Naive thymus-derived CD4-positive, alpha-beta T cell (primary cell): ENCODE measurements at regions not wholly inside any gene's neighbourhood (a gene's known extent, or its start where the extent isn't known, plus 50 kb on each side); places are given as distances from the start of the nearest gene placed in this dataset.

Source experiments
- ATAC-seq: fragments of 150-1000 bp; cut with Tn5 transposase; 2 replicates; pipeline ENCODE4 v1.10.0; 2021; ENCODE audit warnings: mild to moderate bottlenecking, moderate library complexity
- CTCF ChIA-PET: fragments of 350-600 bp; sonication (Branson Sonifier 250); formaldehyde crosslinking; loops from one replicate; lab custom pipeline; 2021; ENCODE audit warnings: antibody characterized with exemption; lab: Charles Lee
- POLR2A ChIA-PET: fragments of 350-600 bp; sonication (Branson Sonifier 250); formaldehyde crosslinking; loops from one replicate; lab custom pipeline; 2021; ENCODE audit warnings: antibody characterized with exemption, inconsistent platforms; lab: Charles Lee
- DNase-seq, 9 donors: peaks; one replicate each; pipeline versions ENCODE4 v3.0.0 to v3.0.0-alpha.2; 2020 to 2022; ENCODE audit warnings: mixed read lengths in 1 of 9
- H3K27ac ChIP-seq: one replicate; pipeline ENCODE4 v1.7.0; 2013; ENCODE audit warnings: mild to moderate bottlenecking, low read depth, low read length, moderate library complexity
- H3K27me3 ChIP-seq, 2 donors: one replicate each; pipeline ENCODE4 v1.7.0; 2013; ENCODE audit warnings: low read length in 2 of 2, mild to moderate bottlenecking in 2 of 2, moderate library complexity in 2 of 2; ENCODE audit not compliant: control insufficient read depth in 2 of 2, insufficient read depth in 2 of 2
- H3K36me3 ChIP-seq, 3 experiments: 1 replicate in 2 of 3; 2 replicates in 1 of 3; pipeline ENCODE4 v1.7.0; 2013; ENCODE audit warnings: low read length in 3 of 3, mild to moderate bottlenecking in 3 of 3, moderate library complexity in 1 of 3; ENCODE audit not compliant: insufficient read depth in 3 of 3, control insufficient read depth in 2 of 3
- H3K4me1 ChIP-seq, 2 donors: one replicate each; pipeline ENCODE4 v1.7.0; 2013; ENCODE audit warnings: low read length in 2 of 2, mild to moderate bottlenecking in 2 of 2, moderate library complexity in 1 of 2; ENCODE audit not compliant: control insufficient read depth in 2 of 2, insufficient read depth in 2 of 2
- H3K4me3 ChIP-seq: 2 replicates; pipeline ENCODE4 v1.7.0; 2013; ENCODE audit warnings: mild to moderate bottlenecking, low read length
- H3K9me3 ChIP-seq, 3 experiments: 1 replicate in 2 of 3; 2 replicates in 1 of 3; pipeline ENCODE4 v1.7.0; 2013; ENCODE audit warnings: low read length in 3 of 3; ENCODE audit not compliant: control insufficient read depth in 2 of 3
- H3K27ac Mint-ChIP-seq, 9 donors: one replicate each; pipeline ENCODE4 v1.8.0; 2020 to 2022; ENCODE audit warnings: mixed read lengths in 9 of 9, mild to moderate bottlenecking in 8 of 9, moderate library complexity in 5 of 9, inconsistent platforms in 2 of 9
- H3K27me3 Mint-ChIP-seq, 5 donors: one replicate each; pipeline ENCODE4 v1.8.0; 2021 to 2022; ENCODE audit warnings: mixed read lengths in 5 of 5, mild to moderate bottlenecking in 1 of 5
- H3K36me3 Mint-ChIP-seq, 5 donors: one replicate each; pipeline ENCODE4 v1.8.0; 2020 to 2022; ENCODE audit warnings: mixed read lengths in 5 of 5, mild to moderate bottlenecking in 3 of 5, inconsistent platforms in 1 of 5
- H3K4me1 Mint-ChIP-seq, 7 donors: one replicate each; pipeline ENCODE4 v1.8.0; 2020 to 2022; ENCODE audit warnings: mixed read lengths in 7 of 7, mild to moderate bottlenecking in 3 of 7, inconsistent platforms in 1 of 7
- H3K4me3 Mint-ChIP-seq, 10 donors: one replicate each; pipeline ENCODE4 v1.8.0; 2020 to 2022; ENCODE audit warnings: mild to moderate bottlenecking in 10 of 10, mixed read lengths in 10 of 10, moderate library complexity in 6 of 10, inconsistent platforms in 2 of 10
- H3K9me3 Mint-ChIP-seq, 11 donors: one replicate each; pipeline ENCODE4 v1.8.0; 2020 to 2022; ENCODE audit warnings: mixed read lengths in 11 of 11, mild to moderate bottlenecking in 4 of 11, inconsistent platforms in 1 of 11, moderate library complexity in 1 of 11
- intact Hi-C, 2 donors: fragments of 100-400 bp; cut with micrococcal nuclease; formaldehyde crosslinking; loops; one replicate each; pipeline ENCODE4 v1.15.1; 2023

- Mint-ChIP-seq H3K36me3 (no peaks in the 10 kb centered on the region), H3K4me1 (no peaks in the 10 kb centered on the region), H3K4me3 (no peak overlapping the region), H3K27me3 (peaks cover 0 to 9% (median 3%) of the 10 kb centered on the region in 5 donors), H3K9me3 (peaks cover 0 to 8% (median 2%) of the 10 kb centered on the region in 11 donors), H3K27ac (no peak overlapping the region)
- peak; percentile 51 for ATAC-seq
- Histone ChIP-seq H3K4me1 (no peaks in the 10 kb centered on the region), H3K27me3 (peaks cover 0 to 4% of the 10 kb centered on the region in 2 donors), H3K36me3 (no peaks in the 10 kb centered on the region), H3K27ac (no peak overlapping the region), H3K4me3 (no peak overlapping the region), H3K9me3 (no peaks in the 10 kb centered on the region)
- CTCF ChIA-PET: no interaction called here
- no peak for DNase-seq
- intact Hi-C loops: no loop called here
- POLR2A ChIA-PET: no interaction called here
These were observed 75.2 kb upstream of the TMCC3 start for GRCh38 chr12:94725375-94726168.

- H3K27me3 ChIP-seq: peaks cover 0 to 4% of the 10 kb centered on the region in 2 donors
- no peaks in the 10 kb centered on the region for H3K9me3 ChIP-seq
- ChIA-PET CTCF (no interaction called here), POLR2A (no interaction called here)
- no peaks in the 10 kb centered on the region for H3K4me1 ChIP-seq
- Mint-ChIP-seq H3K4me1 (no peaks in the 10 kb centered on the region), H3K4me3 (no peak overlapping the region), H3K36me3 (no peaks in the 10 kb centered on the region), H3K9me3 (peaks cover 0 to 6% (median 0%) of the 10 kb centered on the region in 11 donors), H3K27me3 (peaks cover 0 to 12% (median 3%) of the 10 kb centered on the region in 5 donors), H3K27ac (no peak overlapping the region)
- intact Hi-C loops: no loop called here
- ATAC-seq: no peak
- H3K27ac ChIP-seq: no peak overlapping the region
- H3K36me3 ChIP-seq: no peaks in the 10 kb centered on the region
- DNase-seq: no peak
- H3K4me3 ChIP-seq: no peak overlapping the region
These were observed 72.3 kb upstream of the TMCC3 start for GRCh38 chr12:94722664-94723063.

GRCh38 chr12:94721173-94721572 is 70.8 kb upstream of the TMCC3 start:
- no peaks in the 10 kb centered on the region for H3K4me1 Mint-ChIP-seq
- intact Hi-C loops: no loop called here
- ATAC-seq: peak; percentile 42

GRCh38 chr12:94718114-94718513 is 67.8 kb upstream of the TMCC3 start:
- intact Hi-C loops: no loop called here
- Mint-ChIP-seq H3K27ac (no peak overlapping the region), H3K27me3 (peaks cover 0 to 15% (median 0%) of the 10 kb centered on the region in 5 donors), H3K9me3 (no peaks in the 10 kb centered on the region), H3K4me3 (no peak overlapping the region), H3K36me3 (no peaks in the 10 kb centered on the region), H3K4me1 (no peaks in the 10 kb centered on the region)
- no peaks in the 10 kb centered on the region for H3K36me3 ChIP-seq
- no peaks in the 10 kb centered on the region for H3K27me3 ChIP-seq
- H3K4me3 ChIP-seq: no peak overlapping the region
- ATAC-seq (no peak), DNase-seq (no peak)
- CTCF ChIA-PET: no interaction called here
- POLR2A ChIA-PET: no interaction called here
- no peaks in the 10 kb centered on the region for H3K4me1 ChIP-seq
- no peaks in the 10 kb centered on the region for H3K9me3 ChIP-seq
- H3K27ac ChIP-seq: no peak overlapping the region

More at GRCh38 chr12:94721173-94721572, 70.8 kb upstream of the TMCC3 start:
- Histone ChIP-seq H3K27ac (no peak overlapping the region), H3K4me3 (no peak overlapping the region), H3K36me3 (no peaks in the 10 kb centered on the region), H3K4me1 (no peaks in the 10 kb centered on the region), H3K27me3 (peaks cover 0 to 4% of the 10 kb centered on the region in 2 donors), H3K9me3 (no peaks in the 10 kb centered on the region)
- no peak overlapping the region for H3K4me3 Mint-ChIP-seq
- no peaks in the 10 kb centered on the region for H3K9me3 Mint-ChIP-seq
- CTCF ChIA-PET: no interaction called here
- H3K27me3 Mint-ChIP-seq: peaks cover 0 to 15% (median 0%) of the 10 kb centered on the region in 5 donors
- DNase-seq: no peak
- POLR2A ChIA-PET: no interaction called here
- H3K27ac Mint-ChIP-seq: no peak overlapping the region
- H3K36me3 Mint-ChIP-seq: no peaks in the 10 kb centered on the region

- Mint-ChIP-seq H3K4me3 (no peak overlapping the region), H3K4me1 (no peaks in the 10 kb centered on the region), H3K27me3 (peaks cover 0 to 12% (median 0%) of the 10 kb centered on the region in 5 donors), H3K27ac (no peak overlapping the region), H3K36me3 (no peaks in the 10 kb centered on the region), H3K9me3 (no peaks in the 10 kb centered on the region)
- Histone ChIP-seq H3K9me3 (no peaks in the 10 kb centered on the region), H3K36me3 (no peaks in the 10 kb centered on the region), H3K4me3 (no peak overlapping the region), H3K27ac (no peak overlapping the region), H3K4me1 (no peaks in the 10 kb centered on the region), H3K27me3 (no peaks in the 10 kb centered on the region)
- intact Hi-C loops: no loop called here
- ChIA-PET POLR2A (no interaction called here), CTCF (no interaction called here)
- DNase-seq (no peak), ATAC-seq (no peak)
These were observed 67.3 kb upstream of the TMCC3 start for GRCh38 chr12:94717656-94718055.

- Histone ChIP-seq H3K27me3 (no peaks in the 10 kb centered on the region), H3K9me3 (no peaks in the 10 kb centered on the region), H3K4me3 (no peak overlapping the region), H3K36me3 (no peaks in the 10 kb centered on the region), H3K4me1 (no peaks in the 10 kb centered on the region), H3K27ac (no peak overlapping the region)
- Mint-ChIP-seq H3K36me3 (no peaks in the 10 kb centered on the region), H3K27me3 (peaks cover 0 to 11% (median 0%) of the 10 kb centered on the region in 5 donors), H3K4me1 (no peaks in the 10 kb centered on the region), H3K4me3 (no peak overlapping the region), H3K9me3 (no peaks in the 10 kb centered on the region), H3K27ac (no peak overlapping the region)
- ChIA-PET CTCF (no interaction called here), POLR2A (no interaction called here)
- intact Hi-C loops: no loop called here
- DNase-seq (no peak), ATAC-seq (no peak)
These were observed 66.8 kb upstream of the TMCC3 start for GRCh38 chr12:94717108-94717507.

GRCh38 chr12:94716339-94716738 is 66.0 kb upstream of the TMCC3 start:
- CTCF ChIA-PET: no interaction called here
- intact Hi-C loops: no loop called here
- H3K27ac Mint-ChIP-seq: no peak overlapping the region
- H3K4me3 Mint-ChIP-seq: no peak overlapping the region
- Histone ChIP-seq H3K27me3 (no peaks in the 10 kb centered on the region), H3K4me1 (no peaks in the 10 kb centered on the region), H3K9me3 (no peaks in the 10 kb centered on the region), H3K4me3 (no peak overlapping the region), H3K36me3 (no peaks in the 10 kb centered on the region), H3K27ac (no peak overlapping the region)
- POLR2A ChIA-PET: interaction anchor here (0.6 kb wide), 1 partner anchor 96 kb away, joined by 4 read pairs; no protein-coding TSS in a partner anchor
- no peaks in the 10 kb centered on the region for H3K4me1 Mint-ChIP-seq
- no peaks in the 10 kb centered on the region for H3K9me3 Mint-ChIP-seq
- H3K36me3 Mint-ChIP-seq: no peaks in the 10 kb centered on the region
- peaks cover 0 to 6% (median 0%) of the 10 kb centered on the region in 5 donors for H3K27me3 Mint-ChIP-seq
- no peak for DNase-seq
- no peak for ATAC-seq
